Stimulated activated memory B cell treated with anti-CD40 and anti-IgM and Interleukin-4, amounts not matched to agents 10 μg/mL and 1 μg/mL and 100 μg/mL, for 72 hours (primary cell): ENCODE measurements at regions not wholly inside any gene's neighbourhood (a gene's known extent, or its start where the extent isn't known, plus 50 kb on each side); places are given as distances from the start of the nearest gene placed in this dataset.
"Not testable (repeated sequence)": the region's sequence is repeated elsewhere in the genome, so short reads cannot be mapped to it uniquely, and the experiment has no call there.

Source experiments
- ATAC-seq: fragments of 150-1000 bp; cut with Tn5 transposase; 2 replicates; pipeline ENCODE4 v1.10.0; 2021
- H3K27ac Mint-ChIP-seq: one replicate; pipeline ENCODE4 v1.8.0; 2022; ENCODE audit warnings: mild to moderate bottlenecking, mixed read lengths
- H3K27me3 Mint-ChIP-seq: one replicate; pipeline ENCODE4 v1.8.0; 2022; ENCODE audit warnings: mixed read lengths
- H3K36me3 Mint-ChIP-seq: one replicate; pipeline ENCODE4 v1.8.0; 2022; ENCODE audit warnings: mixed read lengths
- H3K4me1 Mint-ChIP-seq: one replicate; pipeline ENCODE4 v1.8.0; 2022; ENCODE audit warnings: mixed read lengths
- H3K4me3 Mint-ChIP-seq: one replicate; pipeline ENCODE4 v1.8.0; 2022; ENCODE audit warnings: mild to moderate bottlenecking, moderate library complexity, mixed read lengths
- H3K9me3 Mint-ChIP-seq: one replicate; pipeline ENCODE4 v1.8.0; 2022; ENCODE audit warnings: mixed read lengths

GRCh38 chr22:15816470-15816869 is 126.6 kb downstream of the POTEH start:
- not testable (repeated sequence) for ATAC-seq, H3K27ac Mint-ChIP-seq, H3K4me3 Mint-ChIP-seq, H3K27me3 Mint-ChIP-seq, H3K4me1 Mint-ChIP-seq, H3K9me3 Mint-ChIP-seq, H3K36me3 Mint-ChIP-seq

GRCh38 chr22:15817264-15817663 is 127.4 kb downstream of the POTEH start:
- H3K27me3 Mint-ChIP-seq, H3K9me3 Mint-ChIP-seq, H3K27ac Mint-ChIP-seq, ATAC-seq, H3K4me1 Mint-ChIP-seq, H3K4me3 Mint-ChIP-seq, H3K36me3 Mint-ChIP-seq: not testable (repeated sequence)

- H3K9me3 Mint-ChIP-seq, H3K4me3 Mint-ChIP-seq, ATAC-seq, H3K27me3 Mint-ChIP-seq, H3K36me3 Mint-ChIP-seq, H3K27ac Mint-ChIP-seq, H3K4me1 Mint-ChIP-seq: not testable (repeated sequence)
These were observed 130.1 kb downstream of the POTEH start for GRCh38 chr22:15819886-15820285.

GRCh38 chr22:15821088-15821487 is 131.3 kb downstream of the POTEH start:
- ATAC-seq, H3K4me3 Mint-ChIP-seq, H3K4me1 Mint-ChIP-seq, H3K36me3 Mint-ChIP-seq, H3K27me3 Mint-ChIP-seq, H3K9me3 Mint-ChIP-seq, H3K27ac Mint-ChIP-seq: not testable (repeated sequence)

GRCh38 chr22:15822001-15822400 is 132.2 kb downstream of the POTEH start:
- not testable (repeated sequence) for H3K4me3 Mint-ChIP-seq, H3K27me3 Mint-ChIP-seq, H3K9me3 Mint-ChIP-seq, H3K4me1 Mint-ChIP-seq, H3K36me3 Mint-ChIP-seq, ATAC-seq, H3K27ac Mint-ChIP-seq

- ATAC-seq, H3K27ac Mint-ChIP-seq, H3K9me3 Mint-ChIP-seq, H3K4me3 Mint-ChIP-seq, H3K27me3 Mint-ChIP-seq, H3K4me1 Mint-ChIP-seq, H3K36me3 Mint-ChIP-seq: not testable (repeated sequence)
These were observed 133.4 kb downstream of the POTEH start for GRCh38 chr22:15823178-15823577.

- H3K4me1 Mint-ChIP-seq, H3K36me3 Mint-ChIP-seq, H3K27ac Mint-ChIP-seq, H3K4me3 Mint-ChIP-seq, H3K27me3 Mint-ChIP-seq, H3K9me3 Mint-ChIP-seq, ATAC-seq: not testable (repeated sequence)
These were observed 142.4 kb downstream of the POTEH start for GRCh38 chr22:15832235-15832634.

GRCh38 chr22:15835729-15836128 is 145.9 kb downstream of the POTEH start:
- H3K36me3 Mint-ChIP-seq, ATAC-seq, H3K27ac Mint-ChIP-seq, H3K4me1 Mint-ChIP-seq, H3K27me3 Mint-ChIP-seq, H3K4me3 Mint-ChIP-seq, H3K9me3 Mint-ChIP-seq: not testable (repeated sequence)

- not testable (repeated sequence) for H3K4me1 Mint-ChIP-seq, H3K4me3 Mint-ChIP-seq, H3K27me3 Mint-ChIP-seq, H3K27ac Mint-ChIP-seq, H3K36me3 Mint-ChIP-seq, H3K9me3 Mint-ChIP-seq
- ATAC-seq, result peak; percentile 39
These were observed 159.9 kb downstream of the POTEH start for GRCh38 chr22:15849772-15850171.

GRCh38 chr22:15853716-15854373 is 164.0 kb downstream of the POTEH start:
- H3K9me3 Mint-ChIP-seq, H3K36me3 Mint-ChIP-seq, H3K27ac Mint-ChIP-seq, H3K27me3 Mint-ChIP-seq, H3K4me1 Mint-ChIP-seq, H3K4me3 Mint-ChIP-seq: not testable (repeated sequence)
- ATAC-seq, result peak; percentile 45

- not testable (repeated sequence) for ATAC-seq, H3K27me3 Mint-ChIP-seq, H3K27ac Mint-ChIP-seq, H3K4me1 Mint-ChIP-seq, H3K36me3 Mint-ChIP-seq, H3K9me3 Mint-ChIP-seq, H3K4me3 Mint-ChIP-seq
These were observed 164.6 kb downstream of the POTEH start for GRCh38 chr22:15854421-15854820.

- H3K27me3 Mint-ChIP-seq, H3K27ac Mint-ChIP-seq, H3K4me1 Mint-ChIP-seq, H3K4me3 Mint-ChIP-seq, H3K36me3 Mint-ChIP-seq, H3K9me3 Mint-ChIP-seq, ATAC-seq: not testable (repeated sequence)
These were observed 165.2 kb downstream of the POTEH start for GRCh38 chr22:15854978-15855377.

GRCh38 chr22:15880926-15881325 is 191.1 kb downstream of the POTEH start:
- not testable (repeated sequence) for H3K9me3 Mint-ChIP-seq

GRCh38 chr22:15904326-15904725 is 214.5 kb downstream of the POTEH start:
- not testable (repeated sequence) for H3K9me3 Mint-ChIP-seq, ATAC-seq, H3K27ac Mint-ChIP-seq, H3K36me3 Mint-ChIP-seq, H3K4me1 Mint-ChIP-seq, H3K4me3 Mint-ChIP-seq, H3K27me3 Mint-ChIP-seq

More at GRCh38 chr22:15880926-15881325, 191.1 kb downstream of the POTEH start:
- not testable (repeated sequence) for ATAC-seq, H3K36me3 Mint-ChIP-seq, H3K4me1 Mint-ChIP-seq, H3K27ac Mint-ChIP-seq, H3K27me3 Mint-ChIP-seq, H3K4me3 Mint-ChIP-seq

- H3K36me3 Mint-ChIP-seq, H3K27ac Mint-ChIP-seq, H3K4me3 Mint-ChIP-seq, H3K4me1 Mint-ChIP-seq, H3K27me3 Mint-ChIP-seq, H3K9me3 Mint-ChIP-seq, ATAC-seq: not testable (repeated sequence)
These were observed 221.9 kb downstream of the POTEH start for GRCh38 chr22:15911704-15912103.

GRCh38 chr22:15919120-15919519 is 229.3 kb downstream of the POTEH start:
- H3K4me3 Mint-ChIP-seq, H3K27me3 Mint-ChIP-seq, ATAC-seq, H3K9me3 Mint-ChIP-seq, H3K4me1 Mint-ChIP-seq, H3K36me3 Mint-ChIP-seq, H3K27ac Mint-ChIP-seq: not testable (repeated sequence)

GRCh38 chr22:15920941-15921340 is 231.1 kb downstream of the POTEH start:
- not testable (repeated sequence) for H3K4me3 Mint-ChIP-seq, H3K9me3 Mint-ChIP-seq, H3K36me3 Mint-ChIP-seq, H3K4me1 Mint-ChIP-seq, ATAC-seq, H3K27me3 Mint-ChIP-seq, H3K27ac Mint-ChIP-seq
